Calu3 (cell line): ENCODE measurements at regions not wholly inside any gene's neighbourhood (a gene's known extent, or its start where the extent isn't known, plus 50 kb on each side); places are given as distances from the start of the nearest gene placed in this dataset.
A peak's percentile ranks its signal among the peaks of the same experiment; 100 is the strongest.

Experiments
- BruUV-seq: library from RNA; stranded (reverse); fragments of 400-500 nt; replicated peaks from 2 replicates; lab custom pipeline; 2021; lab: Mats Ljungman, UMichigan
- CTCF ChIA-PET: fragments of 300-600 bp; sonication (Branson Sonifier 250); formaldehyde crosslinking; loops from one replicate; lab custom pipeline; 2022; ENCODE audit warnings: antibody characterized with exemption; lab: Charles Lee
- DNase-seq: peaks from one replicate; pipeline ENCODE4 v3.0.0; 2022
- H3K27ac Mint-ChIP-seq: one replicate; pipeline ENCODE4 v1.8.0; 2022; ENCODE audit warnings: mixed read lengths; ENCODE audit not compliant: unreplicated experiment
- H3K27me3 Mint-ChIP-seq: one replicate; pipeline ENCODE4 v1.8.0; 2022; ENCODE audit warnings: mixed read lengths; ENCODE audit not compliant: unreplicated experiment
- H3K36me3 Mint-ChIP-seq: one replicate; pipeline ENCODE4 v1.8.0; 2022; ENCODE audit warnings: mild to moderate bottlenecking, moderate library complexity, mixed read lengths; ENCODE audit not compliant: insufficient read depth, unreplicated experiment
- H3K4me1 Mint-ChIP-seq: one replicate; pipeline ENCODE4 v1.8.0; 2022; ENCODE audit warnings: mild to moderate bottlenecking, low read depth, mixed read lengths; ENCODE audit not compliant: unreplicated experiment
- H3K4me3 Mint-ChIP-seq: one replicate; pipeline ENCODE4 v1.8.0; 2022; ENCODE audit warnings: mild to moderate bottlenecking, low read depth, moderate library complexity, mixed read lengths; ENCODE audit not compliant: unreplicated experiment
- H3K9me3 Mint-ChIP-seq: one replicate; pipeline ENCODE4 v1.8.0; 2022; ENCODE audit warnings: low read depth, mixed read lengths; ENCODE audit not compliant: unreplicated experiment
- CTCF ChIP-seq: fragments of 200-600 bp; IDR thresholded peaks from one replicate; pipeline ENCODE4 v1.8.0; 2022; ENCODE audit warnings: antibody characterized with exemption; ENCODE audit not compliant: unreplicated experiment
- intact Hi-C: fragments of 100-400 bp; cut with micrococcal nuclease; formaldehyde crosslinking; loops from one replicate; pipeline ENCODE4 v1.10.0; 2022; ENCODE audit not compliant: unreplicated experiment

DNA sequence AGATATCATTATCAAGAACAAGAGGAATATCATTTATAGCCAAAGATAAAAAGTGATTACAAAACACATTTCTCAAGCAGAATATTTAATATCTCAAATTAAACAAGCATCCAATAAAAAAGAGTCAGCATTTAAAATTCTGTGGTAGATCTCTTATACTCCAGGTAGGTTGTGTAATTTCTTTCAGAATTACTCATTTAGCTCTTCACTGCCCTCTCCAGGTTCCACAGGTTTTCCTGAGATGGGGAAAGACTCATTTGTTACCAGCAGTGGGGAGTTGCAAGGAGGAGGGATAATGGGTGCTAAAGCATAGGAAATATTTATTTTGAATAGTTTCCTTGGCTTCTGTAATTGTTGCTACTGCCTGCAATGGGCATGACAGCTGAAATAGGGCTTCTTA lies 83.1 kb upstream of the RASGRP1 start:
- Mint-ChIP-seq H3K27me3 (no peaks in the 10 kb centered on the region), H3K4me3 (no peak overlapping the region), H3K9me3 (no peaks in the 10 kb centered on the region), H3K27ac (no peak overlapping the region), H3K36me3 (no peaks in the 10 kb centered on the region), H3K4me1 (no peaks in the 10 kb centered on the region)
- CTCF ChIA-PET, result interaction anchor here (0.7 to 2.3 kb wide), 4 partner anchors 16 to 207 kb away, joined by 3 to 20 read pairs (median 6); partner anchors contain the start of gene RASGRP1
- peak; percentile 28 for DNase-seq
- TF ChIP-seq CTCF, result no peak
- BruUV-seq, result no TSS peak
- intact Hi-C loops, result loop anchor here (1.0 kb wide), 1 partner anchor 84 kb away; no protein-coding TSS in a partner anchor

GRCh38 chr15:38648121-38648843 lies 83.7 kb upstream of the RASGRP1 start:
- no peak overlapping the region for H3K4me3 Mint-ChIP-seq
- TF ChIP-seq CTCF, result no peak
- H3K27ac Mint-ChIP-seq, result no peak overlapping the region
- H3K9me3 Mint-ChIP-seq, result no peaks in the 10 kb centered on the region
- CTCF ChIA-PET, result interaction anchor here (1.5 to 2.3 kb wide), 3 partner anchors 84 to 208 kb away, joined by 4 to 20 read pairs (median 7); partner anchors contain the start of gene RASGRP1
- intact Hi-C loops, result no loop called here
- no peaks in the 10 kb centered on the region for H3K4me1 Mint-ChIP-seq
- H3K27me3 Mint-ChIP-seq, result no peaks in the 10 kb centered on the region
- BruUV-seq, result no TSS peak
- H3K36me3 Mint-ChIP-seq, result no peaks in the 10 kb centered on the region
- DNase-seq, result no peak

DNA sequence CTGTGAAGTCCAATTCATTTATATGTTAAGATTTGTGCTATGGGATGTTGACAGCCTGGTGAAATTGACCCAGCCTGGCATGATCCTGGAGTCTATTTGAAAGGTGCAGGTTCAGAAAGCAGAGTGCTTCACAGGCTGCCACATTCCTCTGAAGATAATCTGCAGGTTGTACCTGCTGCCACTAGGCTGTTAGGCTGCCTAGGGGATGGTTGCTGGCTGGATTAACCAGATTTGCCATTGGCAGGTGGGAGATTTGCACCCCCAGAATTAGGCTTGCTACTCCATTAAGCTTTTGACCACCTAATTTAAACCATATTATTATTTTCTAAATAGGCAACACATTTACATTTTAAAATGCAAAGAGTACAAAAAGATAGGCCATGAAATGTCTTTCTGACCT lies 85.8 kb upstream of the RASGRP1 start:
- DNase-seq, result no peak
- CTCF ChIA-PET, result no interaction called here
- Mint-ChIP-seq H3K9me3 (no peaks in the 10 kb centered on the region), H3K4me1 (no peaks in the 10 kb centered on the region), H3K27ac (no peak overlapping the region), H3K36me3 (no peaks in the 10 kb centered on the region), H3K4me3 (no peak overlapping the region), H3K27me3 (no peaks in the 10 kb centered on the region)
- intact Hi-C loops, result no loop called here
- no peak for TF ChIP-seq CTCF
- BruUV-seq, result no TSS peak

- no peaks in the 10 kb centered on the region for H3K36me3 Mint-ChIP-seq
- H3K4me3 Mint-ChIP-seq, result no peak overlapping the region
- no peaks in the 10 kb centered on the region for H3K27me3 Mint-ChIP-seq
- no TSS peak for BruUV-seq
- CTCF ChIA-PET, result no interaction called here
- intact Hi-C loops, result no loop called here
- no peak for DNase-seq
- no peaks in the 10 kb centered on the region for H3K4me1 Mint-ChIP-seq
- no peak overlapping the region for H3K27ac Mint-ChIP-seq
- TF ChIP-seq CTCF, result no peak
- H3K9me3 Mint-ChIP-seq, result no peaks in the 10 kb centered on the region
Observed at GRCh38 chr15:38650936-38651327, 86.3 kb upstream of the RASGRP1 start.
